NCI-H146 treated with DMSO at 0.1 percent for 48 hours (cell line): ENCODE measurements at regions not wholly inside any gene's neighbourhood (a gene's known extent, or its start where the extent isn't known, plus 50 kb on each side); places are given as distances from the start of the nearest gene placed in this dataset.

Experiments
- DNase-seq: peaks from one replicate; lab custom pipeline; 2025; ENCODE audit not compliant: unreplicated experiment; lab: John Stamatoyannopoulos, UW

DNA sequence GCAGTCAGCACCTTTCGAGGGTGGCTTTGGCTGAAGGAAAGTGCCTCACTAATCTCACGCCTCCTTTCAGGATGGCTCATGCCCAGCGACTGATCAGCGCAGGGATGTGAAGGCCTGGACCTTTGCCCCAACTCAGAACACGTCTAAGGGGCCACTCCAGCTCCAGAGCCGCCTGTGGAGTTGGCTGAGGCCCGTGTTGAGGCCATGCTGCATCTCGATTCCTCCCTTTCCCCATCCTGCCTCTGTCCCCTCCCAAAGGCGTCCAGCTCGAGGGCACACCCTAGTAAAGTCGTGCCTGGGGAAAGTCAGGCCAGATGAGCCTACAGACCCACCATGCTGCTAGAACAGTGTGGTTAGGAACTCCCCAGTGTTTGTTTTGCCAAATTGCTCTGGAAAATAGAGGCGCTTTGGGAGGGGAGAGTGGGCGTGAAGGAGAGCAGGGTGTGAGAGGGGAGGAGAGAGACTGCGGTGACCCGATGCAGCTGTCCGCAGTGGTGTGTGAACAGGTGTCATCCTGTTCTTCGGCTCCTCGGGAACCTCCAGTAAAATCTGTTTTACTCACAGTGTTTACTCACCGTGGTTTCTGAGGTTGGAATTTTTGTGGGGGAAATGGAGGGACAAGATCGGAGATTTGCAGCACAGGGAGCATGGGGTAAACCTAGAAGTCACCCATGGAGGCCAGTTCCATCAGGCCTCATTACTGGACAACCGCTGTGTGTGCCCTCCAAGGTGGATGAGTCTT lies 85.0 kb upstream of the PMEPA1 start:
- DNase-seq, result peak; percentile 58

DNA sequence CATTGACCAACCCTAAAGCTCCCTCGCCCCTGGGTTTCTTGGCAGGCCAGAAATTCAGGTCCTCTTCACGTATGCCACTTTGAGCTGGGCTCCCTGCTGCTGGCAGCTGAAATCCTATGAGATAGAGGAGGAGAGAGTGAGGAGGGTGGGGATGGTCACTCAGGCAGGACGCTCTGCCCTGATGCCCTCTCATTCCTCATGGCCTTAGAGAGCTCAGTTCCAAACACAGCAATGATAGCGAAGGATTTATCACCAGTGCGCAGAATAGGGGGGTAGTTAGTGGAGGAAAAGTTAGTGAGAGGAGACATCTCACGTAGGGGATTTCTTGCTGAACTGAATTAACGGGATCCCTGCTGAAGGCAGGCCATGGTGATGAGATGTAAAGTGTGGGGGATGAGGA lies 84.2 kb upstream of the PMEPA1 start:
- DNase-seq, result no peak

DNA sequence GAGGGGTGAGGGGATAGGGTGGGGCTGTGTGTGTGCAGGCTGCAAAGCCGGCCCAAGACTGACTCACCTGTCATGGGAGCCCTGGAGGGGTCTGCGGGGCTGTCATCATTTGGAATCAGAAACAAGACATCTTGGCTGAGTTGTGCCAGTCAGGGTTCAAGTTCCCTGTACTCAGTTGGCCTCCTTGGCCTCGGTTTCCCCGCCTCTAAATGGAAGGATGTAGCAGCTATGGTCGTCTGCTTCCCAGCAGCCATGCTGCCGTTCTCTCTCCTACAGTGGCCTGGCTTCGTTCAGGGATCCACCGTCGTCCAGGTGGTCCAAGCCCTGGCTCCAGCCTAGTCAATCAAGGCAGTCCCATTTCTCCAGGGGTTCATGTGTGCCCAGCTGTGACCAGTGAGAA lies 83.6 kb upstream of the PMEPA1 start:
- no peak for DNase-seq

DNA sequence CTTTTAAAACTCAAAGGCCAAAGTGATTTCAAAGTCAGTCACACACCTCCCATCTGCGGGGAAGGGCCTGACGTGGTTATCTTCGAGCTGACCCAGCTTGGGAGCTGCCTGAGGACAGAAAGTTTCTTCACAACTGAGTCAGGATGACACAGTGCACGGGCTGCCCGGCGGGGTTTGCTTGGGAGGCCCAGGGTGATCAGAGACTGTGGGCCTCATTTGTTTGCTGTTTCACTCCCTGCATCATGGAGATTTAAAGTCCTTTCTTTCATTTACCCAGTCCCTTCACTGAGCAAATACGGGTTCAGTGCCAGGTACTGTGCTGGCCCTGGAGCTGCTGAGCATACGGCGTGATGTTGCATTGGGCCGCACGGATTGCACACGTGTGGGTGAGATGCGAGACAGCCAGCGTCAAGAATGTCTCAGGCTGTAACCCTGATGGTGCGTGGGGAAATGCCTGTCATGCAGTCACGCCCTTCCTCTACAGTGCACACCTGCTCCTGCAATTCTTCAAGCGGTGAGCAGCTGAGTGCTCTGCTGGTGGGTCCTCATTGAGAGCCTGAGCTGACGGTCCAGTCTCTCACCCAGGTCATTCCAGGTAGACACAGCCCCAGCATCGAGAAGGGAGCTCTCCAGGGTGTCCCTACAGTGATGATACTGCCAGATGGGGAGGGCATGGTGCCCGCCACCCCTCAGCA lies 82.7 kb upstream of the PMEPA1 start:
- DNase-seq, result no peak

DNA sequence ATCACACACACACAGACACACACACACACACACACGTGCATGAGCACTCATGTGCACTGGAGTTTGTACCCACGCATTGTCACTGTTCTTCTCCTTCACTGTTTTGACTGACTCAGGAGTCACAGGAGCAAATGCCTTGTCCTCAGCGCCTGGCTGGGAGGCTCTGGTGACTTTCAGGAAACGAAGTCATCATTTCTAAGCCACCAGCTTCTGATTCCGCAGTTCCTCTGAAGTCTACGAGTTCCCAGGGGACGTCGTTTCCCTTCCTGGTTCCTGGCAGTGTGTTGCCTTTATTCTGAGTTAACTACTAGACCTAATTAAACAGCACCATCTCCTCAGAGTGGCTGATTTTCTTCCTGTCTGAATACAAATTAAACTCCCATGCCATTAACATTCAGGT lies 82.2 kb upstream of the PMEPA1 start:
- DNase-seq, result no peak

DNA sequence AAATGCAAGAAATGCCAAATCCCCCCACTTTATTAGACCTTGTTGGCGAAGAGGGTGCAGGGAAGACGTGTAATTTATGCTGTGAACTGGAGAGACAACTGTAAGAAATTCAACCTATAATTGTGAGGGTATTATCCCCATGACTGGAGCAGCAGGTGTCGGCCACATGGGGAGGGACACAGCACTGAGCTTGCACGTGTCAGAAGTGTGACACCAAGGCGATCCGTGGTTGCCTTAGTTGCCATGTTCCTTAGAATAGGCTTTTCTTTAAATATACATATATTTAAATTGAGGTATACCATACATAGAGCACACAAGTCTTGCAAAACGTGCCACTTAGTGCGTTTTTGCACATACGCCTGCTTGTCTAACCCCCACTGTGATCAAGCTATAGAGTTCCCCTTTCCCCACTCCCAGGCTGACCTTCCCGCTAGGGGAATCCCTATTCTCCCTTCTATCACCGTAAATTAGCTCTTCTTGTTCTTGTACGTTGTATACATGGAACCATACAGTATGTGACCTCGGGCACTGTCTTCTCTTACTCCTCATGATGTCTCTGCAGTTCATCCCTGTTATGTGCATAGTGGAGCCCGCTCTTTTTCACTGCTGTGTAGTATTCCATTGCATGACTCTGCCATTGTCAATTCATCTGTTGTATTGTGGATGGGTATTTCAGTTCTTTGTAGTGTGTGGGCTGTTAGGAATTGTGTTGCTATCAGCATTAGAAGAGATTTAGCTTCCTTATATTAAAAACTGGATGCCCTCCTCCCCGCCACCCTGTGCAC lies 81.6 kb upstream of the PMEPA1 start:
- DNase-seq, result no peak

DNA sequence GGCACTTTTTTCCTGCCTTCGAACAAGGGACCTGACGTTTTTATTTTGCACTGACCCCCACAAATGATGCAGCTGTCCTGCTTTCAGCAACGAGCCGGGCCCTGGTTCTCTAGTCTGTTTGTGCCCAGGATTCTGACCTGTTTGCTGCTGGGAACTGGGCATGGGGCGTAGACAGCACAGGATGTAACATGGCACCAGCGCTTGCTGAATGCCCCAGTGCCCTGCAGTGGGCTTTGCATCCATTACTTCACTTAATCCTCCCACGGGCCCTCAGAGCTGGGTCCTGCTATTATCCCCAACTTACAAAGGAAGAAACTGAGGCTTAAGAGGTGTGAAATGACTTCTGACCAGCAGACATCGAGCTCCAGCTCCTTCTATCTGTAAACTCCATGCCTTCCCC lies 80.4 kb upstream of the PMEPA1 start:
- no peak for DNase-seq

DNA sequence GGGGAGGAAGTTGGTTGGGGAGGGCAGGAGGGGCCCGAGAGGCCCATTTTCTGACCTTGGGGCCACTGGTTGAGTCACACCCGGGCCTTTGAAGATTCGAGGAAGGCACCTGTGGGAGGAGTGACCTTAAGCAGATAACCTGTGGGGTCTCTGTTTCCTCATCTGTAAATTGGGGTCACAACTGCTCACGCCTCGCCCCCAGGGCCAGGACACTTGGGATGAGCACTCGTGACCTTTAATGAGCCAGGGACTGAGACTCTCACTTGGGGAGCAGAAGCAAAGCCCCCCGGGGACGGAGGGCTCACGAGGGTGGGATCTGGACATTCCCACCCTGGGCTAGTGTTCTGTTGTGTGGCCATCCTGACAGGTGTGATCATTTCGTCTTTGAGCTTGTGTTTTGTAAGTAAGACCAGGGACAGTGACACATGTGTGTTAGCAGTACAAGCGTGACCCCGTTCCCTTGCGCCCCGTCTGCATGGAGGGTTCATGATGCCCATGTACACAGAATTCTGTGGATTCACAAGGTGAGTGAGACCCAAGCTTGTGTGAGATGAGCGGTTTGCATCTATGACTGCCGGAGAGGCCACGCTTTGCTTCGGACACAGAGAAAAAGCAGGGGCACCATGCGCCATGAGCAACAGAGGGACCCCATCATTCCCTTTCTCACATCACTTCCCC lies 79.3 kb upstream of the PMEPA1 start:
- DNase-seq, result no peak

DNA sequence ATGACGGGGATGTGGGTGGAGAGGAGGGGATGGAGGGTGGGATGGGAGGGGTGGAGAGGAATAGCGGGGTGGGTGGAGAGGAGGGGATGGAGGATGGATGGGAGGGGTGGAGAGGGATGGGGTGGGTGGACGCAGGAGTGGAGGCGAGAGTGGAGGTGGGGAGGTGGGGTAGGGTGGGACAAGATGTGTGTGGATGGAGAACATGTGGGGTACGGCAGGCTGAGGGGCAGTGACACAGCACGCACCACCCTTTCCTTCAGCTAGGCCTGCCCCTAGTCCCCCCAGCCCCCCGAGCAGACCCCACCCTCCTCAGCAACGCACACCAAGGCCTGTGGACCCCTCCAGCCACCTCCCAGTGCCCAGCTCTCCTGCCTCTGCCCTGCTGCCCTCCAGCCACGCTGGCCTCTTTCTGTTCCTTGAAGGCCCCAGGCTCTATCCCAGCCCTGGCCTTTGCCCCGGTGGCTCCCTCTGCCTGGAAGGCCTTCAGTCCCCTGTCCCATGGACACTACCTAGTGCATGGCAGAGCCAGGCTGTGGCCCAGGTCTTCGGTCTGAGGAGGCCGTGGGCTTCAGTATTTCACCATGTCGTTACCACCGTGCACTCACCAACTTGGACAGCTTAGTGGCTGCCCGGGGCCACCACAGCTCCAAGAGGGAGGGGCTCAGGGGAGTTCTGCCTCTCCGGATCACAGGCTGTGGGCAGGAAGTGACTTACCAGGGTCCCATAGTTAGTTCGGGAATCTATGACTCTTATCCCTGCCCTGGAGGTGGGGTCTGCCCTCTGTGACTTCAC lies 78.4 kb upstream of the PMEPA1 start:
- DNase-seq, result no peak

DNA sequence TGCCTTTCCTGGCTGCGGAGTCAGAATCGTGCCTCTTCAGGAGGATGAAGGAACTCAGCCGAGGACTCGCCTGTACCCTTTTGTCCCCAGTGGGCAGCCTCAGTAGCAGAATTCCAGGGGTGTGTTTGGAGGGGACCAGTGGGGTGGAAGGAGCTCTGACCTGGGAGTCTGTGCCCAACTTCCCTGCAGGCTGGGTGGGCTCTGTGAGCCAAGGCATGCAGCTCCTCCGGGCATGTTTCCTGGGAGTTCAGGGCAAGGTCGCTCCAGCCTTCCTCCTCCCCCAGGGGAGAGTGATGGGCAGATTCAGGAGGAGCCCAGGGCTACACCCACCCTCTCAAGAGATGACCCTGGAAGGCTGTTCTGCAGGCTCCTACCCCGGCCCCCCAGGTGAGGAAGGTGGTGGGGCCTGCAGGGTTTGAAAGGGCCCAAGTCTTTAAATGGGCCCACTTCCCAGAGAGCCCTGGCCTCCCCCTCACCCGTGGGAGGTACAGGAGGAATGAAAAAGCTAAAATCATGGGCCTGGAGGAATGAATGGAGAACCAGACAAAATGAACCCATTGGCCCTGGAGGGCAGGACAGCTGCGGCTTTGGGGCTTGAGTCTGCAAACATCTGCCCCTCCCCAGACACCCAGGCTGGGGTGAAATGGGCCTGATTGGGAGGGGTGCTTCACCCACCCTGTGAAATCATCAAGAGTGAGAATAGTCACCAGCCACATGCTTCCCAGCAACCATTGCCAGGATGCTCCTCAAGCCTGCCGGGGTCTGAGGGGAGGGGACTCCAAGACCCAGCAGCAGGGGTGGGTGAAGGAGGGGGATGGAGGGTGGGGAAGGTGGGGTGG lies 77.6 kb upstream of the PMEPA1 start:
- DNase-seq, result no peak

DNA sequence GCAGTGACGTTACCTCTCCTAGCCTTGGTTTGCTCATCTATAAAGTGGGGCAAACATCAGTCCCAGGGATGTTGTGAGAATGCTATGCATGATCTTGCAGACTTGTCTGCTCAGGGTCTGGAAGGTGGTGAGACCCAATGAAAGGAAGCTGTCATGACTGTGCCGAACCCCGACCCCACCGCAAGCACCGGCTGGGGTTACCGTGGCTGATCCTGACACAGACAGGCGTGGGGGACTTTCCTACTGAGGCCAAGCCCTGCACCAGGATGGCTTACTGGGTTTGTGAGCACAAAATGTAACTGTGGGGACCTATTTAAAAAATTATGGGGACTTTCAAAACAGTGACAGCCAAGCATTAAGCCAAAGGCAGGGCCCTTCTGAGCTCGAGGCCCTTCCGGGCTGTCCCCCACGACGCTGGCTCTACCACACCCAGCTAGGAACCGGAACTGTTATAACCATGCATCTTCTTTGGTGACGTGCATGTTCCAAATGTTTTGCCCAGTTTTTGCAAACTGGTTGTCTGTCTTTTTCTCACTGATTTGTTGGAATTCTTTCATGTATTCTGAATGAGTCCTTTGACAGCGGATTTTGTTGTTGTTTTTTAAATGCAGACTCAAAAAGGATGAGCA lies 76.6 kb upstream of the PMEPA1 start:
- DNase-seq, result no peak

DNA sequence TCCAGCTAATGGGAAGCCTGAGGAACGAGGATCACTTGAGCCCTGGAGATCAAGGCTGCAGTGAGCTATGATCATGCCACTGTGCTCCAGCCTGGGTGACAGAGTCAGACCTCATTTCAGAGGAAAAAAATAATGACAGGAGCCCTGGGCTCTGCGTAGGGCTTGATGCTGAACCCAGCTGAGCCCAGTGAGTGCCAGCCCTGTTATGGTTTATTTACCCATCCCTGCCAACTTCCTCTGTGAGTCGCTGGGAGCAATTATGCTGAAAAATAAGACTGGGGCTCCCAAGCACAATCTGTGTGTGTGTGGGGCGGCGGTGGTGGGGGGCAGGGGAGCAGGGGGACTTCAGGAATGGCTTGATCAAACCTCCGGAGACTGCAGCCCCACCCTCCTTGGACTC lies 75.9 kb upstream of the PMEPA1 start:
- no peak for DNase-seq

DNA sequence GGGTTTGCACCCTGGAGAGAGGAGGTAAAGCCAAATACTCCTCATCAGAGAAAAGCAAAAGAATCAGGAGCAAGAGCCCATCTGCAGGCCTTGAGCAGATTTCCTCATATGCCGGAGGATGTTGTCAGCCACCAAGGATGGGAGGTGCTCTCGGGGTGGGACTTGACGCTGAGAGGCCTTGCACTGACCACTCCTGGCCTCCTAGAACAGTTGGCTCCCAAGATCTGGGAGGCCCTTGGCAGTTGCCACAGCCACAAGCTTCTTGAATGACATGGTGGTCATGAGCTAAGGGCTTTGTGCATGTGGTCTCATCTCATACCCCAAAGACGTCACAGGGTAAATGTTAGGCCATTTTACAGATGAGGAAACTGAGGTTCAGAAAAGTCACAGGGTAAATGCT lies 75.2 kb upstream of the PMEPA1 start:
- DNase-seq, result no peak

DNA sequence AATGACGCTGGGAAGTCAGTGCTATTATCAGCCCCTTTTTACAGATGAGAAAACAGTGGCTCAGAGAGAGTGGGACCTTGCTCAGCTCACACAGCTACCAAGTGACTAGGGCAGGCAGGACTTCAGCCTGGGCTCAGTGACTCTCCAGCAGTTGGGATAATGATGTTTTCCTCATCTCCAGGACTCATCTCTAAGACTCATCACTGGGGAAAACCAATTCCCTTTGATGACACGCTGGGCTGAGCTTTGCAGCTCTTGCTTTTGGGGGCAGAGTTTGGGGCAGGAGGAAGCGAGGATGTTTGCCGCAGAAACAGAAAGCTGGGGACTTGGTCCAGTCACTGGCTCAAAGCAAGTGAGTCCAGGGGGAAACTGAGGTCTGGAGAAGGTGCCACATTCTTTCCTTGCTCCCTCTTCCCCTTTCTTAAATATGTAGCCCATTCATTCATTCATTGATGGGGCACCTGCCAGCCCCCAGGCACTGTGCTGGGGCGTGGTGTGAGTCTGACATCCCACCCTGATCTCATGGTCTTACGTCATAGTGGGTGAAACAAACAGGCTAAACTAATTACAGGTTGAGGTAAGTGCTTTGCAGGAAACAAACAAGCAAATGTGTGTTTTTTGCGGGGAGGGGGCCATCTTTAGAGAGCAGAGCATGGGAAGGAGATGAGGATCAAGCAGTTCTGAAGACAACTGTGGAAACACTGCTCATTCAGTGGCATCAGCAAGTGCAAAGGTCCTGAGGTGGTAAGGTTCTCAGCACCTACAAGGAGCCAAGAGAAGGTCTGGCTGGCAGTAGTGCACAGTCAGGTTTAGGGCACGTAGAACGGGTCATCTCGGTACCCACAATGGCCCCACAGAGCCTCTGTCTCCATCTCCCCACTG lies 74.4 kb upstream of the PMEPA1 start:
- no peak for DNase-seq

DNA sequence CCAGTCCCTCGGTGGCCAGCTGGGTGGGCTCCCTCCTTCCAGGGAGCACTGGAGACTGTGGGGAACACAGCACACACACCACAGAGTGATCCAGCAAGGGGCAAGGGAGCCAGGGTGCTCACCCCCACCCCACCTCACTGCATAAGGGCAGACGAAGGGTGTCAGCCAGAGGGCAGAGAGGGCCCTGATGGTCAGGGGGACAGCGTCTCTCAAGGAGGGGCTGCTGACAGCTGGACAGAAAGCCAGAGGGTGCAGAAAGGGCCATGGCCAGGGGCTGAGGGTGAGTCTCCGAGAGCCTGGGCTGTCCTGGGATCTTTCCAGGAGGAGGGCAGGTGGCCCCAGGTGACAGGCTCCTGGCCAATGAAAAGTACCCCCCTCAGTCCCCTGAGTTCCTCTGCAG lies 73.4 kb upstream of the PMEPA1 start:
- no peak for DNase-seq

DNA sequence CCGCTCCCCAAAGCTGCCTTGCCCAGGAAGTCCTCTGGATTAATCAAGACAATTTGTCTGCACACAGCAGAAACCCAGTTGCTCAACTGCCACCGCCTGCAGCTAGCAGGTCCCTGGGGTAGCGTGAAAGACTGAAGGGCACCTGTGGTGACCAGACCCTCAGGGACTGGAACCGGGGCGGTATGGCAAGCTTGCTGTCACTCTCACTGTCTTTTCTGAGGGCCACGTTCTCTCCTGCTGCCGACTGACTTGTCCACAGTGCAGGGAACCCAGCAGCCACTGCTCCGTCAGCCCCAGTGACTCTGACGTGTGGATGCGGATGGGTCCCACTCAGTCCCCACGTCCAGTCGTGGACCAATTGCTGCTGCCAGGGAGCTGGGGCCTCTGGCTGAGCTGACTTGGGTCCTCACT lies 72.8 kb upstream of the PMEPA1 start:
- DNase-seq, result no peak

DNA sequence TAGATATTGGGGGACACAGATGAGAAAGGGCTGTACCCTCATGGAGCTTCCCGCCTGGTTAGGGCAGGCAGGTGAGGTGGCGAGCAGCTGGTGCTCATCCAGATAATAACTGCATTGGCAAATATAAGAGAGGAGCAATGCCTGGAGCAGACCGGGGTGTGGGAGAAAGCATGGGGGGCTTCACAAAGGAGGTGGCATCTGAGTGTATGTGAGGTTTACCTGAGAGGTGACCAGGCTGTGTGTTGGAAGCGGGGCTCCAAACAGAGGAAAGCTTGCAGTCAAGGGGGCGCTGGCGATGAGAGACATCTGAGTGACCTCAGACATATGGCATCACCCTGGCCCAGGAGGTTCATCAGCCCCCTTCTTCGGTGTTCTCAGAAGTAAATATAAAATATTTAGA lies 72.1 kb upstream of the PMEPA1 start:
- DNase-seq, result no peak

DNA sequence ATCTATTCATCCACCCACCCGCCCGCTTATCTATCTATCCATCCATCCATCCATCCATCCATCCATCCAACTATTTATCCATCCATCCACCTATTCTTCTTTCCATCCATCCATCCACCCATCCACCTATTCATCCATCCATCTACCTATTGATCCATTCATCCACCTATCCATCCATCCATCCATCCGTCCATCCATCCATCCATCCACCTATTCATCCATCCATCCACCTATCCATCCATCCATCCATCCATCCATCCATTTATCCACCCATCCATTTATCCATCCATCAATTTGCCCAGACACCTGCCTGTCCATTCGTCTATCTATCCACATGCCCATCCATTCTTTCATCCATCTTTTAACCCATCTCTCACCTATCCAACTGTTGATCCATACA lies 71.1 kb upstream of the PMEPA1 start:
- DNase-seq, result no peak
